ENCODE measurements at regions not wholly inside any gene's neighbourhood (a gene's known extent, or its start where the extent isn't known, plus 50 kb on each side); places are given as distances from the start of the nearest gene placed in this dataset.

GRCh38 chr5:56587381-56588130, 227.8 kb upstream of the MAP3K1 start:
- Histone ChIP-seq H3K9ac (ENCODE audit: low read length) (no peak overlapping the region), H3K4me1 (ENCODE audit: control insufficient read depth, insufficient read depth, low read length) (no peaks in the 10 kb centered on the region), H3K4me3 (ENCODE audit: low read length) (no peak overlapping the region), H3K9me3 (ENCODE audit: control insufficient read depth, low read length) (no peaks in the 10 kb centered on the region), H3K27me3 (ENCODE audit: control insufficient read depth, insufficient read depth, low read length) (no peaks in the 10 kb centered on the region), H3K36me3 (ENCODE audit: control insufficient read depth, insufficient read depth, low read length) (no peaks in the 10 kb centered on the region)

- Histone ChIP-seq H3K9ac (ENCODE audit: low read length) (no peak overlapping the region), H3K4me1 (ENCODE audit: control insufficient read depth, insufficient read depth, low read length) (no peaks in the 10 kb centered on the region), H3K36me3 (ENCODE audit: control insufficient read depth, insufficient read depth, low read length) (no peaks in the 10 kb centered on the region), H3K27me3 (ENCODE audit: control insufficient read depth, insufficient read depth, low read length) (no peaks in the 10 kb centered on the region), H3K9me3 (ENCODE audit: control insufficient read depth, low read length) (no peaks in the 10 kb centered on the region), H3K4me3 (ENCODE audit: low read length) (no peak overlapping the region)
Observed at GRCh38 chr5:56585999-56586691, 229.2 kb upstream of the MAP3K1 start.

- Histone ChIP-seq H3K4me3 (ENCODE audit: low read length) (no peak overlapping the region), H3K27me3 (ENCODE audit: control insufficient read depth, insufficient read depth, low read length) (no peaks in the 10 kb centered on the region), H3K9ac (ENCODE audit: low read length) (no peak overlapping the region), H3K9me3 (ENCODE audit: control insufficient read depth, low read length) (no peaks in the 10 kb centered on the region), H3K4me1 (ENCODE audit: control insufficient read depth, insufficient read depth, low read length) (no peaks in the 10 kb centered on the region), H3K36me3 (ENCODE audit: control insufficient read depth, insufficient read depth, low read length) (no peaks in the 10 kb centered on the region)
Observed at GRCh38 chr5:56585461-56585860, 229.9 kb upstream of the MAP3K1 start.

- Histone ChIP-seq H3K36me3 (ENCODE audit: control insufficient read depth, insufficient read depth, low read length) (no peaks in the 10 kb centered on the region), H3K4me1 (ENCODE audit: control insufficient read depth, insufficient read depth, low read length) (no peaks in the 10 kb centered on the region), H3K9me3 (ENCODE audit: control insufficient read depth, low read length) (no peaks in the 10 kb centered on the region), H3K9ac (ENCODE audit: low read length) (no peak overlapping the region), H3K4me3 (ENCODE audit: low read length) (no peak overlapping the region), H3K27me3 (ENCODE audit: control insufficient read depth, insufficient read depth, low read length) (no peaks in the 10 kb centered on the region)
Observed at GRCh38 chr5:56581426-56581825, 233.9 kb upstream of the MAP3K1 start.

- Histone ChIP-seq H3K4me3 (ENCODE audit: low read length) (no peak overlapping the region), H3K4me1 (ENCODE audit: control insufficient read depth, insufficient read depth, low read length) (no peaks in the 10 kb centered on the region), H3K9me3 (ENCODE audit: control insufficient read depth, low read length) (no peaks in the 10 kb centered on the region), H3K36me3 (ENCODE audit: control insufficient read depth, insufficient read depth, low read length) (no peaks in the 10 kb centered on the region), H3K9ac (ENCODE audit: low read length) (no peak overlapping the region), H3K27me3 (ENCODE audit: control insufficient read depth, insufficient read depth, low read length) (no peaks in the 10 kb centered on the region)
Observed at GRCh38 chr5:56580864-56581263, 234.5 kb upstream of the MAP3K1 start.

GRCh38 chr5:56575821-56576220, 239.5 kb upstream of the MAP3K1 start:
- H3K36me3 ChIP-seq (ENCODE audit: control insufficient read depth, insufficient read depth, low read length): no peaks in the 10 kb centered on the region
- H3K4me3 ChIP-seq (ENCODE audit: low read length): no peak overlapping the region
- H3K9ac ChIP-seq (ENCODE audit: low read length): no peak overlapping the region
- H3K9me3 ChIP-seq (ENCODE audit: control insufficient read depth, low read length): no peaks in the 10 kb centered on the region
- H3K27me3 ChIP-seq (ENCODE audit: control insufficient read depth, insufficient read depth, low read length): no peaks in the 10 kb centered on the region
- no peaks in the 10 kb centered on the region for H3K4me1 ChIP-seq (ENCODE audit: control insufficient read depth, insufficient read depth, low read length)

GRCh38 chr5:56574778-56575177, 240.6 kb upstream of the MAP3K1 start:
- Histone ChIP-seq H3K9ac (ENCODE audit: low read length) (no peak overlapping the region), H3K4me1 (ENCODE audit: control insufficient read depth, insufficient read depth, low read length) (no peaks in the 10 kb centered on the region), H3K4me3 (ENCODE audit: low read length) (no peak overlapping the region), H3K9me3 (ENCODE audit: control insufficient read depth, low read length) (no peaks in the 10 kb centered on the region), H3K36me3 (ENCODE audit: control insufficient read depth, insufficient read depth, low read length) (no peaks in the 10 kb centered on the region), H3K27me3 (ENCODE audit: control insufficient read depth, insufficient read depth, low read length) (no peaks in the 10 kb centered on the region)

- no peaks in the 10 kb centered on the region for H3K36me3 ChIP-seq (ENCODE audit: control insufficient read depth, insufficient read depth, low read length)
- no peak overlapping the region for H3K9ac ChIP-seq (ENCODE audit: low read length)
Observed at GRCh38 chr5:56569566-56569965, 245.8 kb upstream of the MAP3K1 start.

GRCh38 chr5:56569076-56569475, 246.3 kb upstream of the MAP3K1 start:
- H3K9me3 ChIP-seq (ENCODE audit: control insufficient read depth, low read length): no peaks in the 10 kb centered on the region
- no peak overlapping the region for H3K4me3 ChIP-seq (ENCODE audit: low read length)
- no peaks in the 10 kb centered on the region for H3K4me1 ChIP-seq (ENCODE audit: control insufficient read depth, insufficient read depth, low read length)
- H3K27me3 ChIP-seq (ENCODE audit: control insufficient read depth, insufficient read depth, low read length): no peaks in the 10 kb centered on the region
- no peaks in the 10 kb centered on the region for H3K36me3 ChIP-seq (ENCODE audit: control insufficient read depth, insufficient read depth, low read length)
- H3K9ac ChIP-seq (ENCODE audit: low read length): no peak overlapping the region

More at GRCh38 chr5:56569566-56569965, 245.8 kb upstream of the MAP3K1 start:
- H3K4me1 ChIP-seq (ENCODE audit: control insufficient read depth, insufficient read depth, low read length): no peaks in the 10 kb centered on the region
- H3K4me3 ChIP-seq (ENCODE audit: low read length): no peak overlapping the region
- H3K9me3 ChIP-seq (ENCODE audit: control insufficient read depth, low read length): no peaks in the 10 kb centered on the region
- H3K27me3 ChIP-seq (ENCODE audit: control insufficient read depth, insufficient read depth, low read length): no peaks in the 10 kb centered on the region

GRCh38 chr5:56567278-56567677, 248.1 kb upstream of the MAP3K1 start:
- no peaks in the 10 kb centered on the region for H3K36me3 ChIP-seq (ENCODE audit: control insufficient read depth, insufficient read depth, low read length)
- H3K27me3 ChIP-seq (ENCODE audit: control insufficient read depth, insufficient read depth, low read length): no peaks in the 10 kb centered on the region
- H3K4me3 ChIP-seq (ENCODE audit: low read length): no peak overlapping the region
- no peaks in the 10 kb centered on the region for H3K9me3 ChIP-seq (ENCODE audit: control insufficient read depth, low read length)
- no peaks in the 10 kb centered on the region for H3K4me1 ChIP-seq (ENCODE audit: control insufficient read depth, insufficient read depth, low read length)
- no peak overlapping the region for H3K9ac ChIP-seq (ENCODE audit: low read length)

- Histone ChIP-seq H3K9me3 (ENCODE audit: control insufficient read depth, low read length) (no peaks in the 10 kb centered on the region), H3K27me3 (ENCODE audit: control insufficient read depth, insufficient read depth, low read length) (no peaks in the 10 kb centered on the region), H3K4me1 (ENCODE audit: control insufficient read depth, insufficient read depth, low read length) (no peaks in the 10 kb centered on the region), H3K9ac (ENCODE audit: low read length) (no peak overlapping the region), H3K36me3 (ENCODE audit: control insufficient read depth, insufficient read depth, low read length) (no peaks in the 10 kb centered on the region), H3K4me3 (ENCODE audit: low read length) (no peak overlapping the region)
Observed at GRCh38 chr5:56566374-56567249, 248.7 kb upstream of the MAP3K1 start.

- Histone ChIP-seq H3K9me3 (ENCODE audit: control insufficient read depth, low read length) (no peaks in the 10 kb centered on the region), H3K27me3 (ENCODE audit: control insufficient read depth, insufficient read depth, low read length) (no peaks in the 10 kb centered on the region), H3K4me3 (ENCODE audit: low read length) (no peak overlapping the region), H3K4me1 (ENCODE audit: control insufficient read depth, insufficient read depth, low read length) (no peaks in the 10 kb centered on the region), H3K9ac (ENCODE audit: low read length) (no peak overlapping the region), H3K36me3 (ENCODE audit: control insufficient read depth, insufficient read depth, low read length) (no peaks in the 10 kb centered on the region)
Observed at GRCh38 chr5:56565644-56566043, 249.7 kb upstream of the MAP3K1 start.

Measured in mucosa of stomach (tissue), 1 donor.